ENCODE measurements at regions not wholly inside any gene's neighbourhood (a gene's known extent, or its start where the extent isn't known, plus 50 kb on each side); places are given as distances from the start of the nearest gene placed in this dataset.

DNA sequence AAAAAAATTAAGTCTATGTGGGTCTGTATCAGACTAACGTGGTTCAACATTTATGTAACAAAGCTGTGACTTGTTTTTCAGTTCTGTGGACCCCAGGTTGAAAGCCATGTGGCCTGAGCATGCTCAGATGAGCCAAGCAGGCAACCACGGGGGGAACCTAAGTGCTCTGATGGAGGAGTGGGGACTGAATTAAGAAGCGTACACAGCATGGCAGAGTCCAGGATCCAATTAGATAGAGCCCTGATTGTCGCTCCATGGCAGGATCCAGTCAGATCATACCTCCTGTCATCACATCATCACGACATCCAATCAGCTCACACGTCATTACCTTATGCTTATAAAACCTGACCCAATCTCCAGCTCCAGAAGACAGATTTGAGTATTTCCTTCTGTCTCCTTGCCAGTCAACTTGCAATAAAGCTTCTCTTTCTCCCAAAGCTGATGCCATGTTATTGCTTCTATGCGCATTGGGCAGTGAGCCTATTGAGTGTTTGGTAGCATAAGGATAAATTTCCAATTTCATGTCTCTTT, 1013.1 kb upstream of the TMEM132C start:
- Histone ChIP-seq H3K27ac (no peak overlapping the region), H3K4me3 (no peak overlapping the region)
- DNase-seq (ENCODE audit: low spot score) = no peak
- TF ChIP-seq, protein P1, sequence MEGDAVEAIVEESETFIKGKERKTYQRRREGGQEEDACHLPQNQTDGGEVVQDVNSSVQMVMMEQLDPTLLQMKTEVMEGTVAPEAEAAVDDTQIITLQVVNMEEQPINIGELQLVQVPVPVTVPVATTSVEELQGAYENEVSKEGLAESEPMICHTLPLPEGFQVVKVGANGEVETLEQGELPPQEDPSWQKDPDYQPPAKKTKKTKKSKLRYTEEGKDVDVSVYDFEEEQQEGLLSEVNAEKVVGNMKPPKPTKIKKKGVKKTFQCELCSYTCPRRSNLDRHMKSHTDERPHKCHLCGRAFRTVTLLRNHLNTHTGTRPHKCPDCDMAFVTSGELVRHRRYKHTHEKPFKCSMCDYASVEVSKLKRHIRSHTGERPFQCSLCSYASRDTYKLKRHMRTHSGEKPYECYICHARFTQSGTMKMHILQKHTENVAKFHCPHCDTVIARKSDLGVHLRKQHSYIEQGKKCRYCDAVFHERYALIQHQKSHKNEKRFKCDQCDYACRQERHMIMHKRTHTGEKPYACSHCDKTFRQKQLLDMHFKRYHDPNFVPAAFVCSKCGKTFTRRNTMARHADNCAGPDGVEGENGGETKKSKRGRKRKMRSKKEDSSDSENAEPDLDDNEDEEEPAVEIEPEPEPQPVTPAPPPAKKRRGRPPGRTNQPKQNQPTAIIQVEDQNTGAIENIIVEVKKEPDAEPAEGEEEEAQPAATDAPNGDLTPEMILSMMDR (IDR thresholded peaks at IDR 0.05) = no peak

DNA sequence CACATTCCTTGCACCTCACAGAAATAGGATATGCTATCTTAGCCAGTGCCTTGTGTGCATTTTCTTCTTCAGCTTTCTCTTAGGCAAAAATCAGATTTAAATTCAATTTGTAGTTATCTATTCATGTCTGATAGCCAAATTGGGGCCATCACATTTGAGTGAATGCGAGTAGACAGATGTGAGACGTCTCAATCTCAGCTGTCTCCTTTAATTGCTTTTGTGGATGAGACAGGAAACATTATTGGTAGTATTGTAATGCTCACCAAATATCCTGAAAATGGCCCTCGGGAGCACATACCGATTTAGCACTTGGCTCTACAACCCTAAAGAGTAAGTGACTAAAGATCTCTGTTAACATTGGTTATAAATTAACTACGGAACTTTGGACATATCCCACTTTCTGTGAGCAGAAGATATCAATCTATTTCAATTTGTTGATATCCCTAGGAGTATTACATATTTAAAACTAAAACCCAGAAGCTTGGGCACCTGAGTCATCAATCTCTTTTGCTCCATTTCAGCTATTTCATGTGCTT, 1012.5 kb upstream of the TMEM132C start:
- no peak for DNase-seq (ENCODE audit: low spot score)
- Histone ChIP-seq H3K27ac (no peak overlapping the region), H3K4me3 (no peak overlapping the region)
- TF ChIP-seq, protein P1 (IDR thresholded peaks at IDR 0.05) = no peak

DNA sequence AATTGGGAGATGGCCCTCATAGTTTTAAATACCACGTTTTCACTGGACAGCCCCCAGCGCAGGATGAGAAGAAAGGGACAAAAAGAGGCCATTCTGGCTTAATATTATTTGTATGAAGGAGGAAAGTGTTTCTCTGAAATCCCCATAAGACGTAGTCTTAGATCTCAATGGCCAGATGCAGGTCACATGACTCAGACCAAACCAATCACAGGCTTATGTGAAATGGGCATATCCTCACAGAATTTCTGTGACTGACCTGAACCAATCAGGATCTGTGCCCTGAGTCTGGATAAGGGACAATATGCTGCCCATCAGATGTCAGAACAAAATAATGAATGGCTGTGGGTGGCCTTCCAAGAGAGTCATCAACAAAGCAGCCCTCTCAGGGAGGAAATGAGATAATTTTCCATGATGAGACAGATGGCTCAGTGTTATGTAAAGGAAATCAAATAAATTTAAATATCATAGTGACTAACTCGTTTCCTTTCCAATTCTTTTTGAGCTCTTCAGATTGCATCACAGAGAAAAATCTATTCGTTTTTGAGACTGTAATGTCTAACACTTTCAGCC, 1009.5 kb upstream of the TMEM132C start:
- Histone ChIP-seq H3K4me3 (no peak overlapping the region), H3K27ac (no peak overlapping the region)
- TF ChIP-seq, protein P1 (IDR thresholded peaks at IDR 0.05) = no peak
- no peak for DNase-seq (ENCODE audit: low spot score)

DNA sequence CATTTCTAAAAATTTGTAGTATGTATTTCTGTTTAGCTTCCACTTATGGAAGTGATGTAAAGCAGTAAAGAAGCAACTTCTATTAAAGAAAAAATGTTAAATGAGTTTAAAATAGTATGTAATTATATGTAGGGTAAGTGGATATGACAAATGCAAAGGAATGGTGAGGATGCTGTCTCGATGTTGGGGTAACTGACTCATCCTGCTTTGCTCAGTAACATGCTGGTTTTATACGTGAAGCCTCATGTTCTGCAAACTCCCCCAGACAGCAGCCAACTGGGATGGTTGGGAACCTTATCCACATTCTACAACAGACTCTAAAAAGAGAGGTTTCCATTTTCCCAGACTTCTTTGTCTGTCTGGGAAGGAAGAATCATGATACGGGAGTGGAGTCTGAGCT, 1006.4 kb upstream of the TMEM132C start:
- Histone ChIP-seq H3K4me3 (no peak overlapping the region), H3K27ac (no peak overlapping the region)
- TF ChIP-seq, protein P1 (IDR thresholded peaks at IDR 0.05) = no peak
- no peak for DNase-seq (ENCODE audit: low spot score)

DNA sequence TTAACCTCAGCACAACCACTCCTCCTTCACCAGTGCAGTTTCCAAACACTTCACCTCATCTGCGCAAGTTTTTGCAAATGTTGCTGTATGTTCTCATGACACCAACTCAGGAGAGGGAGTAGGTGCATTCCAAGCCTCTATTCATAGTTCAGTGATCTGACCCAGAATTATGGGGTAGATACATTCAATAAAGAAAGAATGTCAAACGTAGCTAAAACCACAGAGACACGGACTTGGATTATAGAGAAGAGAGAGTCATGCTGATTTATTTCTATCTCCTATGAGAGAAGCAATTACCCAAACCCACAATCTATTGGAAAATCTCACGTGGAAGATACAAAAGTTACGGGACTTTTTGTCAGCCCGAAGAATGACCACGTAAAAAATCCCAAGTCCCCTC, 1006.0 kb upstream of the TMEM132C start:
- no peak overlapping the region for H3K27ac ChIP-seq
- DNase-seq (ENCODE audit: low spot score) = no peak
- no peak overlapping the region for H3K4me3 ChIP-seq
- TF ChIP-seq, protein P1 (IDR thresholded peaks at IDR 0.05) = no peak

DNA sequence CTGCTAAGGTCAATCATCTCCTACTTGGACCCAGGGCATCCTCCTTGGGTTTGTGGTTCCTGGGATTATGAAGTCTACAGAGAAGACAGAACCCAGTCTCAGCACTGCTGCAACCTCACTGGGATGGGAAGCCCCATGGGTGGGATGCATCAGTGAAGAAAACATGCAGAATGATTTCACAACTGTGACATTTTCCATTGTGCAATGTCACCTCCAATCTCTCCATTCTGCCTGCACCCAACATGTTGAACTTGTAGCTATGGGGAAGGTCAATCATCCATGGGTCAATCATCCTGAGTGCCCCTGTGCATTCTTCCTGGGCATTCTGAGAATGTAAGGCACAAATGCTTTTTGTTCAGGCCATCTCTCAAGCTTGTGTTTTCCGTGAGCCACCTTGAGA, 1004.4 kb upstream of the TMEM132C start:
- TF ChIP-seq, protein P1 (IDR thresholded peaks at IDR 0.05) = no peak
- no peak for DNase-seq (ENCODE audit: low spot score)

DNA sequence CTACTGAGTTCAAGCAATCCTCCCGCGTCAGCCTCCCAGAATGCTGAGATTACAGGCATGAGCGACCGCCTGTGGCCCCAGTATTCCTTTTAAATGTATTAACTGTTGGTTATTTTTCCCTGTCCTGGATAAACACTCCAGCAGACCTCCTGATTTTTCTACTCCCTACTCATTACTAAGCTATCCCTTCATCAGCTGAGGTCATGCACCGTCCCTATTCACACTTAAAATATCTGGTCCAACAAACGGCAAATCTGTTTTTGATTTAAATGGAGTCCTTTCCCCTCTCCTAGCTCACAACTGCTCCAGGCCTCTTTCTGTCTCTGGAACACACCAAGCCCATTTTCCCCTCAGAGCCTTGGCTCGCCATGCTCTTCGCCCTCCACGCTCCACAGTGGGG, 1003.3 kb upstream of the TMEM132C start:
- TF ChIP-seq, protein P1 (IDR thresholded peaks at IDR 0.05) = no peak
- DNase-seq (ENCODE audit: low spot score) = no peak

More for the DNA sequence above, 1004.4 kb upstream of the TMEM132C start:
- Histone ChIP-seq H3K4me3 (no peak overlapping the region), H3K27ac (no peak overlapping the region)

More for the DNA sequence above, 1003.3 kb upstream of the TMEM132C start:
- Histone ChIP-seq H3K4me3 (no peak overlapping the region), H3K27ac (no peak overlapping the region)

All from coronary artery (tissue), 2 donors.